ENCODE measurements at regions not wholly inside any gene's neighbourhood (a gene's known extent, or its start where the extent isn't known, plus 50 kb on each side); places are given as distances from the start of the nearest gene placed in this dataset.

- TF ChIP-seq CTCF (IDR thresholded peaks at IDR 0.05), result no peak
- no peak for TF ChIP-seq EP300 (IDR thresholded peaks at IDR 0.05)
- no peak for TF ChIP-seq POLR2AphosphoS5 (IDR thresholded peaks at IDR 0.05)
- no peak for TF ChIP-seq POLR2A (IDR thresholded peaks at IDR 0.05)
These were observed 76.3 kb upstream of the ADRA2C start for GRCh38 chr4:3689576-3690550.

Measured in stomach (tissue), 4 donors.